HG02973 (cell line): ENCODE measurements at regions not wholly inside any gene's neighbourhood (a gene's known extent, or its start where the extent isn't known, plus 50 kb on each side); places are given as distances from the start of the nearest gene placed in this dataset.

ENCODE experiments used
- ATAC-seq: cut with Tn5 transposase; IDR thresholded peaks from one replicate; pipeline ENCODE4 v1.9.1; 2021; ENCODE audit warnings: moderate library complexity; ENCODE audit not compliant: unreplicated experiment

DNA sequence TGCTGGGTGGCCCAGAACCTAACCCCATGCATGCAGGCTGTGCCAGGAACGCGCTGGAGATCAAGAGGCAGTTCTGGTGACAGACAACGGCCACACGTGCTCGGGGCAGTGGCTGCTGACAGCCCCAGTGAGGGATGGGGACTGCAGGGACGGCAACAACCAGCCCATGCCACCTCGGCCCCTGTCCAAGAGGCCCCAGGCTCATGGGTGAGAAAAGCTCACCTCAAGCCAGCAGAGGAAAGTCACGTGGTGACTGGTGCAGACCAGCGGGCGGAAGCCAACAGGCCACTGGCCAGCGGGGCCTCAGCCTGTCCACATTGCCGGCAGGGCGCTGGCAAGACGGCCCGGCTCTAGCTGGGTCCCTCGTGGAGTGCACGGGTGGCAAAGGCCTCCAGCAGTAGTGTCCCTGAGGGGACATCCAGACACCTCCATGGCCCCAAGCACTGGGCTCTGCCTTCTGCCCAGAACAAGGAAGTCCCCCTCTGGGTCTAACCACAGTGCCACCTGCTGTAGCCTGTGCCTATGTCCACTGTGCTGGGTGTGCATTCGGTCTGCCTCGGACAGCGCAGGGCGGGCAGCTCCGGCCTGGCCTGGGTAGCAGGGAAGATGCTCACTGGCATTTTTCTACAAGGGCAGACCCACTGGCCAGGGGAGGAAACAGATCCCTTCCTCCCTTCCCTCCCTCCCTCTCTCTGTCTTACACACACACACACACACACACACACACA, 134.1 kb downstream of the NCOR2 start:
- ATAC-seq: no peak

DNA sequence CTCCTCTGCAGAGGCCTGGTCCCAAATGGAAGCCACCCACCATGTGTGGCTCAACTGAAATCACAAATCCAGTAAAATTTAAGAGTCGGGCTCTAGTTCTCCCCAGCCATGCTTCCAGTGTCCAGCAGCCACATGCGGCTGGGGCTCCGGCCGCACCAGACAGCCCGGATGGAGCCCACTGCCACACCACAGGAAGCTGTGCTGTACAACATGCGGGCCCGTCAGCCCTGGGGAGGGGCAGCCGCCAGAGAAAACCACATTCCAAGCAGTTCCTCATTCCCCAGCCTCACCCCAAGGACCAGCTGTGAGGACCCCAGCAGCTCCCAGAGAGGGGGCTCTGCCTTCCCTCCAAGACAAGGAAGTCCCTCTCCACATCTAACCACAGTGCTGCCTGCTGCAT, 135.0 kb downstream of the NCOR2 start:
- ATAC-seq: no peak

DNA sequence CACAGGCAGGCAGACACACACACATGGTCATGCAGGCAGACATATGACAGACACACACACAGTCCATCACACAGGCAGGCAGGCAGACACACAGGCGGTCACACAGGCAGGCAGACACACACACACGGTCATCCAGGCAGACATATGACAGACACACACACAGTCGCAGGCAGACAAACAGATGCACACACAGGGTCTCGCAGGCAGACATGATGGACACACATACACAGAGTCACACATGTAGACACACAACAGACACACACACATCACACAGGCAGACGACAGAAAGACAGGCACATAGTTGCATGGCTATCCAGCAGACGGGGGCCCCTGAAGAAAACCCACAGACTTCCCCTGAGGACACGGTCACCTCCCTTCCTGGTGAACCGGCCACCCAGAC, 135.4 kb downstream of the NCOR2 start:
- ATAC-seq: no peak

DNA sequence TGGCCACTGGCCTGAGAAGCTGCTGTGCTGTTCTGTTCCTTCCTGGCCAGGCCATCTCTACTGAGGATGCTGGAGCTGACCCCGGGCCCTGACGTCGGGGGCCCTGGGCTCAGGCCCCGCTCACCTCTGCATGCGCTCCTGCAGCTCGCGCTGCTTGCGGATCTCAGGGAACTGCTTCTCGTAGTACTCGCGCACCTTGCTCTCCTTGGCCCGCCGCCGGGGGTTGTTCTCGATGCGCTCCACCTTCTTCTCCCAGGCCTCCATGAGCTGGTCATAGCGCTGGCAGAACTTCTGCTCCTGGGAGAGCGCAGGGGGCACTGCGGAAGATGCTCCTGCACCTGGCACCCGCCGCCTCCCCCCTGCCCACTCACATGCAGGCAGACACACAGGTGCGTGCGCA, 135.6 kb downstream of the RFLNA start:
- ATAC-seq: no peak

DNA sequence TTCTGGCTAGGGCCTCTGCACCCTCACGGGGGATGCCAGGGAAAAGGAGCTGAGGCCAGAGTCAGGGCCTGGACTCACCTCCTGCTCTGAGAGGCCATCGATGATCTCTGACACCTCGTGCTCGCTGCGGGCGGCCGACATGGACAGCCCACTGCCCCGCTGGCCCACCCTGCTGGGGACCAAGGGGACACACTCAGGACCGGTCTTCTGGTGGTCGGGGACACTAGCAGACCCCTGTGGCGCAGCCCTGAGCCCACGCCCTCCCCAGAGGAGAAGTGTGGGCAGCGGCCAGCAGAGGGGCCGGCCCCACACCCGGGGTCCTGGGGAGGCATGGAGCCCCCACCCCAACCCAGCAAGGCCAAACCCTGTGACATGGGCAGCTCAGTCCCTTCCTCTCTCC, 134.6 kb downstream of the RFLNA start:
- ATAC-seq: no peak

DNA sequence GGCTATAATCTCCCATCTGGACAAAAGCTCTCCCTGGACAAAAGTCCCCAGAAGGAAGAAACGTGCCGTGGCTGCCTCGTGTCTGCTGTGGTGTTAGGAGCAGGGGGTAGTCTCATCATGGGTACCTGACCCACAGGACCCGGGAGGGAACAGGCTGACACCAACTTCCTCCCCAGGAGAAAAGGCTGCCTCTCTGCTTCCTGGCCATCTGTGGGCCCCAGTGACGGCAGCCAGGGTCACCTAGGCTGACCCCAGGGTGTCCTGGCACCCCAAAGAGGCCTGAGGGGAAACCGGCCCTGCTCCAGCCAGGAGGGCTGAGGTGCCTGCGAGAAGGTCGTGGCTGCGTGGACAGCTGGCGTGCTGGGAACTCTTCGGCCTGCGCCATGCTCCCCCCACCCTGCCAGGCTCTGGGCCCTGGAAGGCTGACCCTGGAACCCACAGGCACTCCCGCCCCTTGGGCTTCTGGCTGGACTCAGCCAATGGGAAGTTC, 133.9 kb downstream of the RFLNA start:
- ATAC-seq: no peak

DNA sequence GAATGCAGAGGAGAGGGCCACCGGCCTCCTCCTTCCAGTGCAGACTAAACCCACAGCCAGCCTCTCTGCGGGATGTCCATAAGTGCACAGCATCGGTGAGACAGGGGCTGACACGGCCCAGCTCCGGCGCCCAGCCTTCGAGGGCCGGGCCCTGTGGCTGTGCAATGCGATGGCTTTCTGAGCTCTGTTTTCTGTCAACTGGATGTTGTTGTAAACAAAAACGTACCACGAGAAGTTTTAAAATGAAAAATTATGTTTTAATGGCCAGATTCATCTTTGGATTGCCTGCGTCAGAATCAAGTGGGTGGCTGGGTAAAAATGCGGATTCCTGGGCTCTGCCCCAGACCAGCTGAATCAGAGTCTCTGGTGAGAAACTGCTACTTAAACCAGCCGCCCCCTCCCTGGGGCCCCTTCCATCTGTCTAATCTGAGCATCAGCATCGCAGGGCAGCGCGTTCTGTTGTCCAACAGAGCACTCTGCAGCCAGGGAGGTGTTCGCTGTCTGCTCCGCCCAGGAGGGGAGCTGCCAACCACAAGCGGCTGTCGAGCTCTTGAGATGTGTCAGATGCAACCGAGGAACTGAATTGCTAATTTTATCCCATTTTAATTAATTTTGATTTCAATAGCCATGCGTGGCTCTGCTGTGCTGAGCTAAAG, 133.4 kb downstream of the RFLNA start:
- ATAC-seq: no peak

DNA sequence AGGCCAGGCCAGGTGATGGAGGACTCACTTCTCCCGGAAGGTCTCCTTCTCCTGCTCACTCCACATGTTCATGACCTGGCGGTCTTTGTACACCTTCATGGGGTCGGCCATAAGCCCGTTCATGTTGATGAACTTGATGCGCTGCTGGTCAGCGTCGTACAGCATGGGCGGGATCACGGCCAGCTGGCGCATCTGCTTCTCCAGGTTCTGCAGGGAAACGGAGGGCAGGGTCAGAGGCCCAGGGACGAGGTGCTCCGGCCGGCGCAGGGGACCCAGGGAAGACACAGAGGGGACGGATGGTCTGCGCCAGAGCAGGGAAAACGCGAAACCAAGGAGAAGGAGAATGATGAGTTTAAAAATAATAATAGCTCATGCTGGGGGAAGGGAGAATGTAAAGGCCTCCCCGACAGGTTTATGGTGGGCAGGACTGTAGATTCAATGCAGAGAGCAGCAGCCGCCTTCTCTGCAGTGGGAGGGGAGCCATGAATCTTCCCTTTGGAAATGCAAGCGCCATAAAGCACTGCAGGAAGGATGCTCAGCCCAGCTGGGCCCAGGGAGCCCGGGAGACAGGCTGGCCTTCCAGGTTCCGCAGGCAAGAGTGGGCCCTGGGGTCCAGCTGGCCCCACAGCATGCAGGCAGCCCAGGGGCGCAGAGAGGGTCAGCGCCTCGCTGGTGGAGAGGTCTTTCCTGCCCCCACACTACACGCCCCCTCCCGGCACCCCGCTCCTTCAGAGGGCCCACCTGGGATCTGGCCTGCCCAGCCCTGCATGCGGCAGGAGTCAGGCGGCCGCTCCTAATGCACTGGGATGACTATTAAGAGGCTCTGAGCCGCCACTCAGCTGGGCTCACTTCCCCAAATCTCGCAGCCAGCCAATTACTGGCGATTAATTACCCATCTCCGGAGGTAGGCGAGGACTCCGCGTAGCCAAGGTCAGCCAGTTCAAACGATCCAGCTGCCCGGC, 132.0 kb downstream of the RFLNA start:
- no peak for ATAC-seq

DNA sequence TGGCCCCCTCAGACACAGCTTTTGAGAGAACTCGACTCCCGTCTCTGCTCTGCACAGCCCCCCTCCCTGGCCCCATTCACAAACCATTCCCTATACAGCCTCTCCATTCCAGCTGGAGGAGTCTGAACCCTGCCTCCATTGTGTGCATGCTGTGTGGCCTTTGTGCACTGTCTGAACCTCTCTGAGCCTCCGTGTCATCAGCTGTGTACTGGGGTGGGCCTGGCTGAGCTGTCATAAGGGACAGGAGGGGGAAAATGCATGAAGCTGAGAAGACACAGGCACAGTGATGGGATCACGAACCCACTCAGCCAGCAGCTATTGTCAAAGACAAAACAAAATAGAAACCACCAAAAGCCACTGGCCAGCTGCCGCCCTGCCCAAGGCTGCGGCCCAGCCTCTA, 130.8 kb downstream of the RFLNA start:
- ATAC-seq: no peak

DNA sequence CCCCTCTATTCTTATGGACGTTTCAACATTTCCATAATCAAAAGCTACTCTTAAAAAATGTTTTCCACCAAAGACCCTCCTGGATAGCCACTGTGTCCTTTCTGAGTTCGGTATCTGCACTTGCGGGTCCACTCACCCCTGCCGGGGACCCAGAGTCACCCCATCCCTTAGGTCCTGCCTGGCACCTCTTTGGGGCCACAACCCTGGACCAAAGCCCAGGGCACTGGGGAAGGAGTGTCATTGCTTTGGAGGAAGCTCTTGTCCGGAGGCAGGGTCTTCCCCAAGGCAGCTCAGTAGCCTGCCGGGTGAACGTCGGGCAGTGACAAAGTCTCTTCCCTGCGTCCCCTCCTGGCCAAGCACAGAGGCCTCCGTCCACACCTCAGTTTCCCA, 129.6 kb downstream of the RFLNA start:
- ATAC-seq: no peak

DNA sequence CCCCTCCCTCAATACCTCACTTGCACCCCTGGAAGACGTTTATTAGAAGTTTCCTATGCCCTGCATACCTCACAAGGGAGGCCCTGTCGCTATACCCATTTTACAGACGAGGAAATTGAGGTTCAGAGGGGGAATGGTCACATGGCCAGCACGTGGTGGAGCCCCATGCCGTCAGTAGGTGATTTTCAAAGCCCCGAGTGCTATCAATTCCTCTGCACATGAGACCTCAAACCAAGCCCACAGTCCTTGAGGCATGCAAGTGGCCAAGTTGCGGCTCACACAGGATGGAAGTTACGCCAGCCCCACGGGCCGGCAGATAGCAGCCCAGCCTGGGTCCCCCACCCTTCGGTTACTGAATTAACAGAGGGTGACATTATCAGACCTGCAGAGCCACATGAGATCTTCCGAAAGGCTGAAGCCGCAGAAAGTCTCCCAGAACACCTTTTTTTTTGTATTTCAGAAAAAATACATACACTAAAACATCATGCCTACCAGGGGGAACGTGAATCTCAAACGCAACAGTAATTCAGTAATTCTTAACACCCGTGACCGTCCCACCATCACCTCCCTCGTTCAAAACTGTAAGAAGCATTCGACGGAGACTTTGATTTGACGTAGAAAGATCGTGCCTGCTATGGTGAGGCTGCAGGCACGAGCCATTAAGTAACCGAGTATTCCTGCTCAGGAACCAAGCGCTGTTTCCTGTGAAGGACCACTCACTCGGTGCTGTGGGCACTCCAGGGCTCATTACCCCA, 129.0 kb downstream of the RFLNA start:
- ATAC-seq: no peak

DNA sequence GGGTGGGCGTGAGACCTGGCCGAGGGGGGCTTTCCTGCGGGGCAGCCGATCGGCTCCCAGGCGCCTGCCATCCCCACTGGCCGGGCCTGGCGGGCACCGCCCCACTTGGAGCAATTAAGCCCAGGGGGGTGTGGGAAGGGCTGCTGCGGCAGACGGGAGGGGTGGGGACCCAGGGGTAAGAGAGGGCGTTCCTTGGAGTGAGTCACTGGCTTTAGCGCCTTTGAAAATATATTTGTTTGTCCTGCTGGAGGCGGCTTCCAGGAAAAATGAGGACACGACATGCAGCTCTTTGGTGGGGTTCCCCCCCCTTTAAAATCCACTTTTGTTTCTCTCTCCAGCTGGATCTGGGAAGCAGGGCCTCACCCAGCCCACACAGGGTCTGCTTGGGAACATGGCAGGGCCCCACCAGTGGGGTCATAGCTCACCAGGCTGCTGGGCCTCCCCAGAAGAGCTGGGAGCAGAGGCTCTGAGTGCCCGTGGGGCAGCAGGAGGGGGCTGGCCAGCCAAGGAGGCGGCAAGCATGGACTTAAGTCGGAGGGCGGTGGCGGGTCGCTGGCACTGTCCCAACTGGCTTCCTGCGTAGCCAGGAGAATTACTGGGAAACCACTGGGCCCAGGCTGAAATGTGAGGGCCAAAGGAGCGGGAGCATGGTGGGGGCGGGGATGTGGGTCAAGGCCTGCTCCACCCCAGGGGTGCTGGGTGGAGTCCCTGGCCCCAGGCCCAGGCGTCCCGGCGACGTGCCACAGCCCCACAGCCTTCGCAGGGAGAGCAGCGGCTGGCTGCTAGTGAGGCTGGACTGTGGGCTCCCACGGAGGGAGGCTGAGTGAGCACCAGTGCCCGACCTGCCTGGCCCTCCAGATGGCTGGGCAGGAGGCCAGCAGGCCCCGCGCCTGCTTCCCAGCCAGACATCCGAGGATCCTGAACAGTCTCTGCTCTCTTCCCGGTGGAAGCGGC, 128.0 kb downstream of the RFLNA start:
- ATAC-seq: no peak

DNA sequence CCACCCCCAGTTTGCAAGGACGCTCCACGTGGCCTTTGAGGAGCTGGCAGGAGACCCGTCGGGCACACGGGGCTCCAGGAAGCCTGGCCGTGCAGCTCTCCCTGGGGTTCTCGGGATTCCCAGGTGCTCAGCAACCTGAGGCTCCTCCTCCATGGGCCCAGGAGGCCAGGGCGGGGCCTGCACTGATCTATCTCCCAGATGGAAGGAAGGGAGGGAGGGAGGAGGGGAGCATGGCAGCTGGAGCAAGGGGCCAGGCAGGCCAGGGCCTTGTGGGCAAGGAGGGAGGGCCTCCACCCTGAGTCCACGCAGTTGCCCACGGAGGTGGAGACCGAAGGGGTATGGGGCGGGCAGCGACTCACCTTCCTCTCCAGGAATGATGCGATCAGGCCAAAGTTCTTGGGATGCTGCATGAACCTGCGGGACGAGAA, 127.3 kb downstream of the RFLNA start:
- ATAC-seq: no peak

DNA sequence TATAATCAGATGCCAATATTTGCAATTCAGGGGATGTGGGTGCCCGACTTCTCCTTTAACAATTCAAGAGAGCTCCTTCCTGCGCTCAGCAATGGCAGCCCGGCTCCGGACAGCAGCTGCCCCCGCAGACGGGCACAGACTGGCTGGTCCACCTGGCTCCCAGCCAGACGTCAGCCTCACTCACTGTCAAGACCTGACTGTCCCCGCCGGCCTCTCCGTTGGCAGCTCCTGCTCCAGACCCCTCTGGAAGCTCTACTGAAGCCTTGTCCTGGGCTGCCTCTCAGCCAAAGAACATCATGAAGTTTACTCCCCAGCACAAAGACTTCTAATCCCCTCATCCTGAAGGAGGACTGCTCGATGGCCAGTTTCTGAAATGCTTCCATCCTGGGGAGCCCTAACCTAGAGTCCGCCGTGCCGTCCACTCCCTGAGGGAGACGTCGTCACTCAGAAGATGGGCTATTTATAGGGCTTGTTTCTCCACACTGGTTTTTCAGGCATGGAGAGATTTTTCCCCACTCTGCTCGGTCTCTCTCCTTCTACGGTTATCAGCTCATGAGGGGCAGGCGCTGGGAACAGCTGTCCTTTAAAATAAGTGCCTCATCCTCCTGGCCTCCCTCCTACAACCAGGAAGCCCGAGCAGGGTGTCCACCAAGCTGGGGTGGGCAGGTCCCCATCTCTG, 126.2 kb downstream of the RFLNA start:
- ATAC-seq: no peak

DNA sequence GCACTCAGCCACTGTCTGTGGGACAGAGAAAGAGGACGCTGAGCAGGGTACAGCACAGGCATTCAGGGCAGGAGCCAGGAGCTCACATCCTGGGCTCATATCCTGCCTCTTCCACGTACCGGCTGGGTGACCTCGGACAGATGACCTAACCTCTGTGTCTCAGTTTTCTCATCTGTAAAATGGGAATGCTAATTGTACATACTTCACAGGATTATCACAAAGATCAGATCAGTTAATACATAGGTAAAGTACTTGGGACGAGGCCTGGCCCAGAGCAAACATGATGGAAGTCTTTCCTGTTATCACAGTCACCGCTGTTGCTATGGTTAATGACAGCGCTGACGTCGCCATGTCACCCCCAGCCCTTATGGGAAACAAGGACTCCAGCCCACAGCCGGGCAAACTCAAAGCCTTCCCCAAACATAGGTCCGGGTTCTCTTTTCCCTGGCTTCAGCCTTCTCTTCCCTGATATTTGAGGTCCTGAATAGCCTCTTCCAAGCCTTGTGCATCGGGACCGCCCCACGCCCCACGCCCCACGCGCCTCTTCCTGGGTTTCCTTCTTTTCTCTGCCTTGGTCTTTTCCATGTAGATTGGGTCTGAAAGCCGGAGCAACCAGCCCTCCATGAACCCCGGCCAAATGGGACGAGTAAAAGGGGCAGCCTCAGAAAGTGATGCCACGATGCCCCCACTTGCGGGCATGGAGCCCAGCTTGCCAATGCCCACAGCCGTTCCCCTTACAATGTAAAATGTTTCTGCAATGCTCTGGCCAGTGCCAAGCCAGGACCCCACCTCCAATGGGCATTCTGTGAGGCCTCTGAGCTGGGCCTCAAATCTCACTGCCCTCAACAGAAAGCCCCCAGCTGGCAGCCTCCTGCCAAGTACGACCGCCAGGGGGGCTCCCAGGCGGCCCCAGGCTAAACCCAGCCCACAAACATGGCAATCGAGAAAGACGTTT, 125.4 kb downstream of the RFLNA start:
- ATAC-seq: no peak

DNA sequence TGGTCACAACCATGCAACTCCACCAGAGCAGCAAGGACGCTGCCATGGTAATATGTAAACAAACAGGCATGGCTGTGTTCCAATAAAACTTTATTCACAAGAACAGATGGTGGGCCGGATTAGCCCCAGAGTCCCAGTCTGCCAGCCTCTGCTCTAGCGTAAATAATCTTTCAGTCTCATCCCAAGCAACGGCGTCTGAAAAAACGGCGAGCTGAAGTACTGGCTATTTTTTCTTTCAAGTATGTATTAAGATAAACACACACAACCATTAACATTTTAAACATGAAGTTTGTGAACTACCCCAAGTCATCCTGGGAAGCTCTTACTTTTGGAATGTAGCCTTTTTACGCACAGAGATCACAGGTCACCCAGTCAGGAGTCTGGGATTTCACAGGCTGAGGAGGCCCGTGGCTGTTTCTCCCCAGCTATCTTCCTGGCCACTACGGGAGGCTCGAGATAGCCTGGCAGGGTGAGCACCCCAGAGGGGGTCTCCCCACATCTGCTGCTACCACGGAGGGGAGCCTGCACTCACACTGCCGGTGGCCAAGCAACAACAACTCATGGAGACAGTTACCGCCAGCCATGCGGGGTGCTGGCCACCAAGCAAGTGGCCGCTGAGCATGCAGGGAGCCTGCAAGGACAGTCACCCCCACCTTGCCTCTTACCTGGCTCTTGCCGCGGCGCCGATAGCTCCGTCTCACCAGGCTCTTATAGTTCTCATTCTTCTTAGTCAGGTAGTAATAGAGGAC, 124.6 kb downstream of the RFLNA start:
- no peak for ATAC-seq

DNA sequence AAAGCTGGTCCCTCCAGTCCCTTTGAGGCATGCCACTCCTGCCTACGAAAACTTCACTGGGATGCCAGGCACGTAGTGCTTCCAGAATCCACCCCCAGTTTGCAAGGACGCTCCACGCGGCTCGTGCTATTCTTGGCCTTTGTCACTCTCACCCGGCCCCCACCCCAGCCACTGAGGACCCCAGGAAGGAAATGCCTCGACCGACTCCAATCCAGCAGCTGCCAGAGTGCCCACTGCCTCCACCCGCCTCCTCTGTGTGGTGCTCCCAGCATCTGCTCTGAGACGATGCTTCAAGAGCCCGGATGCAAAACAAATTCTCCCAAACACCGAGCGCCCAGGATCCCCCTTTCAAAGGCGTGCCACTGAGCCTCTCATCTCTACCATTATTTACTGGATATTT, 123.9 kb downstream of the RFLNA start:
- ATAC-seq: no peak
